Testis (tissue), 2 donors: ENCODE measurements at regions not wholly inside any gene's neighbourhood (a gene's known extent, or its start where the extent isn't known, plus 50 kb on each side); places are given as distances from the start of the nearest gene placed in this dataset.
"Not testable (repeated sequence)": the region's sequence is repeated elsewhere in the genome, so short reads cannot be mapped to it uniquely, and the experiment has no call there.

ENCODE experiments used
- DNase-seq: peaks from one replicate; pipeline ENCODE4 v3.0.0-alpha.2; 2019
- H3K27ac ChIP-seq, 2 donors: fragments of 200-600 bp; sonication (generic); one replicate each; pipeline ENCODE4 v1.5.1; 2019
- H3K27me3 ChIP-seq: fragments of 200-600 bp; sonication (generic); one replicate; pipeline ENCODE4 v1.5.1; 2019
- H3K36me3 ChIP-seq: fragments of 200-600 bp; sonication (generic); one replicate; pipeline ENCODE4 v1.5.1; 2017; ENCODE audit warnings: low read depth; ENCODE audit errors: missing control alignments
- H3K4me1 ChIP-seq: fragments of 200-600 bp; sonication (generic); one replicate; pipeline ENCODE4 v1.5.1; 2019
- H3K4me3 ChIP-seq, 2 donors: fragments of 200-600 bp; sonication (generic); one replicate each; pipeline ENCODE4 v1.5.1; 2017 to 2019
- H3K9me3 ChIP-seq: fragments of 200-600 bp; sonication (generic); one replicate; pipeline ENCODE4 v1.5.1; 2017
- CTCF ChIP-seq, 3 experiments: fragments of 450-650 bp in 2 of 3; fragments of 200-600 bp in 1 of 3; sonication (generic) in 1 of 3; IDR thresholded peaks; one replicate each; pipeline ENCODE4 v1.5.1; 2016 to 2019; ENCODE audit warnings: antibody characterized with exemption in 3 of 3, mild to moderate bottlenecking in 2 of 3, moderate library complexity in 1 of 3
- POLR2A ChIP-seq: fragments of 450-650 bp; IDR thresholded peaks from one replicate; pipeline ENCODE4 v1.6.1; 2017; ENCODE audit warnings: antibody characterized with exemption, mild to moderate bottlenecking, moderate library complexity
- WGBS, 2 donors: methylation state at CpG; one replicate each; pipeline ENCODE4 v1.1.5; 2018; 5-methylcytosine and 5-hydroxymethylcytosine counted together
- intact Hi-C: fragments of 100-400 bp; cut with DNase I; formaldehyde crosslinking; loops from one replicate; pipeline ENCODE4 v1.15.1; 2023; ENCODE audit warnings: low total_unique reads

- intact Hi-C loops, H3K27me3 ChIP-seq, H3K36me3 ChIP-seq, H3K4me3 ChIP-seq, DNase-seq, H3K4me1 ChIP-seq, H3K27ac ChIP-seq, H3K9me3 ChIP-seq: not testable (repeated sequence)
- TF ChIP-seq CTCF (IDR thresholded peaks at IDR 0.05), result peak in 2 of 3 experiments; percentile 27 to 30
- WGBS, 2 donors, result 40 to 56% methylated on average over 1 of the region's 1 CpG
These were observed 93.0 kb upstream of the TRIM77 start for GRCh38 chr11:89616999-89617602.

- H3K4me1 ChIP-seq, H3K36me3 ChIP-seq, H3K4me3 ChIP-seq, intact Hi-C loops, DNase-seq, H3K27me3 ChIP-seq, H3K9me3 ChIP-seq, H3K27ac ChIP-seq: not testable (repeated sequence)
- 78 to 83% methylated on average over 3 of the region's 3 CpGs for WGBS, 2 donors
These were observed 89.4 kb upstream of the TRIM77 start for GRCh38 chr11:89620721-89621120.

GRCh38 chr11:89625171-89625570 lies 84.9 kb upstream of the TRIM77 start:
- H3K27ac ChIP-seq, result no peak overlapping the region
- DNase-seq, result no peak
- no peaks in the 10 kb centered on the region for H3K36me3 ChIP-seq
- WGBS, 2 donors, result 80 to 86% methylated on average over 6 of the region's 6 CpGs
- no peak overlapping the region for H3K4me3 ChIP-seq
- no peaks in the 10 kb centered on the region for H3K27me3 ChIP-seq
- intact Hi-C loops, result no loop called here
- no peaks in the 10 kb centered on the region for H3K9me3 ChIP-seq
- H3K4me1 ChIP-seq, result no peaks in the 10 kb centered on the region
- no peak for TF ChIP-seq POLR2A
- no peak for TF ChIP-seq CTCF (IDR thresholded peaks at IDR 0.05)

GRCh38 chr11:89626366-89626765 lies 83.7 kb upstream of the TRIM77 start:
- intact Hi-C loops, result no loop called here
- H3K9me3 ChIP-seq, result no peaks in the 10 kb centered on the region
- DNase-seq, result no peak
- H3K27me3 ChIP-seq, result no peaks in the 10 kb centered on the region
- no peaks in the 10 kb centered on the region for H3K36me3 ChIP-seq
- TF ChIP-seq POLR2A (no peak), CTCF (IDR thresholded peaks at IDR 0.05) (no peak)
- H3K4me3 ChIP-seq, result no peak overlapping the region
- no peak overlapping the region for H3K27ac ChIP-seq
- H3K4me1 ChIP-seq, result no peaks in the 10 kb centered on the region

- H3K27ac ChIP-seq, intact Hi-C loops: not testable (repeated sequence)
- 83 to 87% methylated on average over 2 of the region's 2 CpGs for WGBS, 2 donors
These were observed 83.2 kb upstream of the TRIM77 start for GRCh38 chr11:89626881-89627280.

GRCh38 chr11:89633135-89633705 lies 76.9 kb upstream of the TRIM77 start:
- H3K36me3 ChIP-seq, result no peaks in the 10 kb centered on the region
- no peak overlapping the region for H3K27ac ChIP-seq
- H3K4me3 ChIP-seq, result no peak overlapping the region
- DNase-seq, result no peak
- TF ChIP-seq CTCF (IDR thresholded peaks at IDR 0.05), result no peak
- no peak for TF ChIP-seq POLR2A
- H3K27me3 ChIP-seq, result no peaks in the 10 kb centered on the region
- H3K9me3 ChIP-seq, result no peaks in the 10 kb centered on the region
- intact Hi-C loops, result no loop called here
- 79 to 89% methylated on average over 1 of the region's 1 CpG for WGBS, 2 donors
- H3K4me1 ChIP-seq, result no peaks in the 10 kb centered on the region

More at GRCh38 chr11:89626881-89627280, 83.2 kb upstream of the TRIM77 start:
- DNase-seq, H3K27me3 ChIP-seq, H3K4me1 ChIP-seq, H3K9me3 ChIP-seq, H3K36me3 ChIP-seq, H3K4me3 ChIP-seq: not testable (repeated sequence)

GRCh38 chr11:89640777-89641176 lies 69.3 kb upstream of the TRIM77 start:
- DNase-seq, H3K4me1 ChIP-seq, H3K36me3 ChIP-seq, H3K4me3 ChIP-seq, intact Hi-C loops, H3K27ac ChIP-seq, H3K27me3 ChIP-seq, H3K9me3 ChIP-seq: not testable (repeated sequence)
- WGBS, 2 donors, result 66 to 88% methylated on average over 3 of the region's 3 CpGs

- H3K27me3 ChIP-seq, intact Hi-C loops, H3K4me1 ChIP-seq, H3K9me3 ChIP-seq, H3K27ac ChIP-seq, DNase-seq, H3K36me3 ChIP-seq, H3K4me3 ChIP-seq: not testable (repeated sequence)
- WGBS, 2 donors, result 73 to 77% methylated on average over 1 of the region's 1 CpG
These were observed 61.9 kb upstream of the TRIM77 start for GRCh38 chr11:89648232-89648631.
